Endothelial cell (in vitro differentiated cells): ENCODE measurements at regions not wholly inside any gene's neighbourhood (a gene's known extent, or its start where the extent isn't known, plus 50 kb on each side); places are given as distances from the start of the nearest gene placed in this dataset.

Experiments
- DNase-seq: peaks from one replicate; pipeline ENCODE4 v3.0.0; 2021; ENCODE audit warnings: low spot score
- H3K27ac Mint-ChIP-seq: one replicate; pipeline ENCODE4 v1.8.0; 2021; ENCODE audit warnings: mixed read lengths, inconsistent platforms; ENCODE audit not compliant: unreplicated experiment
- H3K27me3 Mint-ChIP-seq: one replicate; pipeline ENCODE4 v1.8.0; 2021; ENCODE audit warnings: mild to moderate bottlenecking, moderate library complexity, mixed read lengths, inconsistent platforms; ENCODE audit not compliant: unreplicated experiment
- H3K36me3 Mint-ChIP-seq: one replicate; pipeline ENCODE4 v1.8.0; 2021; ENCODE audit warnings: mild to moderate bottlenecking, low read depth, mixed read lengths, inconsistent platforms; ENCODE audit not compliant: unreplicated experiment
- H3K4me1 Mint-ChIP-seq: one replicate; pipeline ENCODE4 v1.8.0; 2021; ENCODE audit warnings: mild to moderate bottlenecking, mixed read lengths, inconsistent platforms; ENCODE audit not compliant: unreplicated experiment
- H3K4me3 Mint-ChIP-seq: one replicate; pipeline ENCODE4 v1.8.0; 2021; ENCODE audit warnings: mild to moderate bottlenecking, mixed read lengths, inconsistent platforms; ENCODE audit not compliant: unreplicated experiment
- H3K9me3 Mint-ChIP-seq: one replicate; pipeline ENCODE4 v1.8.0; 2021; ENCODE audit warnings: mixed read lengths, inconsistent platforms; ENCODE audit not compliant: unreplicated experiment
- CTCF ChIP-seq: fragments of 200-600 bp; sonication (generic); IDR thresholded peaks from one replicate; pipeline ENCODE4 v1.5.0; 2021; ENCODE audit warnings: antibody characterized with exemption; ENCODE audit not compliant: unreplicated experiment

- no peak for TF ChIP-seq CTCF
- no peak for DNase-seq
- no peak overlapping the region for H3K4me3 Mint-ChIP-seq
- H3K27ac Mint-ChIP-seq = no peak overlapping the region
- H3K36me3 Mint-ChIP-seq = no peaks in the 10 kb centered on the region
- no peaks in the 10 kb centered on the region for H3K4me1 Mint-ChIP-seq
- peaks cover 2% of the 10 kb centered on the region for H3K27me3 Mint-ChIP-seq
- H3K9me3 Mint-ChIP-seq = no peaks in the 10 kb centered on the region
These were observed 240.4 kb upstream of the POU3F1 start for GRCh38 chr1:38287036-38287435.

- no peak for DNase-seq
- no peak for TF ChIP-seq CTCF
- H3K9me3 Mint-ChIP-seq = no peaks in the 10 kb centered on the region
- no peaks in the 10 kb centered on the region for H3K4me1 Mint-ChIP-seq
- H3K4me3 Mint-ChIP-seq = no peak overlapping the region
- H3K36me3 Mint-ChIP-seq = no peaks in the 10 kb centered on the region
- H3K27ac Mint-ChIP-seq = no peak overlapping the region
- H3K27me3 Mint-ChIP-seq = peaks cover 2% of the 10 kb centered on the region
These were observed 239.4 kb upstream of the POU3F1 start for GRCh38 chr1:38285807-38286530.

GRCh38 chr1:38284953-38285352 lies 238.4 kb upstream of the POU3F1 start:
- H3K4me3 Mint-ChIP-seq = no peak overlapping the region
- H3K27ac Mint-ChIP-seq = no peak overlapping the region
- no peaks in the 10 kb centered on the region for H3K36me3 Mint-ChIP-seq
- peaks cover 2% of the 10 kb centered on the region for H3K27me3 Mint-ChIP-seq
- H3K4me1 Mint-ChIP-seq = no peaks in the 10 kb centered on the region
- DNase-seq = no peak
- H3K9me3 Mint-ChIP-seq = peaks cover 1% of the 10 kb centered on the region
- TF ChIP-seq CTCF = no peak

- no peak for TF ChIP-seq CTCF
- Mint-ChIP-seq H3K27ac (no peak overlapping the region), H3K4me3 (no peak overlapping the region), H3K9me3 (peaks cover 7% of the 10 kb centered on the region), H3K27me3 (peaks cover 3% of the 10 kb centered on the region), H3K36me3 (no peaks in the 10 kb centered on the region), H3K4me1 (no peaks in the 10 kb centered on the region)
- no peak for DNase-seq
These were observed 237.3 kb upstream of the POU3F1 start for GRCh38 chr1:38283696-38284470.

GRCh38 chr1:38279148-38279547 lies 232.6 kb upstream of the POU3F1 start:
- Mint-ChIP-seq H3K4me1 (no peaks in the 10 kb centered on the region), H3K27ac (no peak overlapping the region), H3K9me3 (peaks cover 7% of the 10 kb centered on the region), H3K36me3 (peaks cover 4% of the 10 kb centered on the region), H3K4me3 (no peak overlapping the region), H3K27me3 (peaks cover 3% of the 10 kb centered on the region)
- DNase-seq = no peak
- no peak for TF ChIP-seq CTCF
